Endodermal cell (in vitro differentiated cells): ENCODE measurements at regions not wholly inside any gene's neighbourhood (a gene's known extent, or its start where the extent isn't known, plus 50 kb on each side); places are given as distances from the start of the nearest gene placed in this dataset.

ENCODE experiments used
- DNase-seq: peaks from one replicate; pipeline ENCODE4 v3.0.0-alpha.2; 2017
- H3K27ac ChIP-seq: 2 replicates; pipeline ENCODE4 v1.5.1; 2013; ENCODE audit warnings: mild to moderate bottlenecking, low read depth, low read length, moderate library complexity
- H3K27me3 ChIP-seq: 2 replicates; pipeline ENCODE4 v1.6.1; 2013; ENCODE audit warnings: mild to moderate bottlenecking, low read length, moderate library complexity; ENCODE audit not compliant: insufficient read depth, control insufficient read depth, poor library complexity, severe bottlenecking
- H3K36me3 ChIP-seq: 2 replicates; pipeline ENCODE4 v1.7.0; 2013; ENCODE audit warnings: mild to moderate bottlenecking, low read length, moderate library complexity; ENCODE audit not compliant: control insufficient read depth, insufficient read depth
- H3K4me1 ChIP-seq: one replicate; pipeline ENCODE4 v1.7.0; 2013; ENCODE audit warnings: low read length; ENCODE audit not compliant: control insufficient read depth, insufficient read depth
- H3K4me3 ChIP-seq: 2 replicates; pipeline ENCODE4 v1.5.1; 2013; ENCODE audit warnings: mild to moderate bottlenecking, low read length, moderate library complexity
- H3K9ac ChIP-seq: 2 replicates; pipeline ENCODE4 v1.6.1; 2013; ENCODE audit warnings: mild to moderate bottlenecking, low read length, moderate library complexity; ENCODE audit not compliant: poor library complexity, severe bottlenecking; ENCODE audit errors: extremely low read depth
- H3K9me3 ChIP-seq: 2 replicates; pipeline ENCODE4 v1.6.1; 2013; ENCODE audit warnings: mild to moderate bottlenecking, low read length, moderate library complexity; ENCODE audit not compliant: control insufficient read depth
- H3K27ac Mint-ChIP-seq: 2 replicates; pipeline ENCODE4 v1.8.0; 2020; ENCODE audit warnings: mixed read lengths
- H3K27me3 Mint-ChIP-seq: 2 replicates; pipeline ENCODE4 v1.8.0; 2021; ENCODE audit warnings: mild to moderate bottlenecking, mixed read lengths; ENCODE audit not compliant: insufficient read depth
- H3K36me3 Mint-ChIP-seq: 2 replicates; pipeline ENCODE4 v1.8.0; 2020; ENCODE audit warnings: low read depth, mixed read lengths
- H3K4me1 Mint-ChIP-seq: 2 replicates; pipeline ENCODE4 v1.8.0; 2020; ENCODE audit warnings: mixed read lengths
- H3K4me3 Mint-ChIP-seq: 2 replicates; pipeline ENCODE4 v1.8.0; 2020; ENCODE audit warnings: mild to moderate bottlenecking, moderate library complexity, mixed read lengths
- H3K9me3 Mint-ChIP-seq: 2 replicates; pipeline ENCODE4 v1.8.0; 2020; ENCODE audit warnings: mild to moderate bottlenecking, mixed read lengths
- WGBS, 2 experiments: methylation state at CpG; one replicate each; pipeline versions ENCODE4 v1.1.5 to v1.1.7; 2013; ENCODE audit warnings: missing lambda C conversion rate in 2 of 2, mixed read lengths in 1 of 2; ENCODE audit not compliant: insufficient coverage in 1 of 2, insufficient read length in 1 of 2; 5-methylcytosine and 5-hydroxymethylcytosine counted together
- TF ChIP-seq, protein P1 (sequence below): fragments of 200-600 bp; sonication (generic); conservative IDR thresholded peaks from 2 replicates; pipeline ENCODE4 v1.5.0; 2021; ENCODE audit warnings: antibody characterized with exemption, mild to moderate bottlenecking

DNA sequence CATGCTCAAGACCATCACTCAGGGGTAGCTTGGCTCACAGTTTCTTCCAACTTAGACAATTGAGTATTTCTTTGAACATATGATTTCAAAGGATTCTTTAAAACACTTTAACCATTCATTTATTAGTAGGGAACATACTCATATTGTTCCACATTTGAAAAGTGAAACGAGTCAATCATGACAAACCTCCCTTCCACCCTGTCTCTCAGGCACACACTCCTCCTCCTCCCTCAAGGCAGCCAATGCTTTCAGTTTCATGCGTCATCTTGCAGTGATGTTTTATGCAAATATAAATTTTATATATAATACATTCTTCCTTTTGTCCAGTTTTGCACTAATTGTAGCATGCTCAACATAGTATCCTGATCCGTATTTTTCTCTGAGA is 126.0 kb upstream of the BOD1 start:
- no peak overlapping the region for H3K9ac ChIP-seq
- Mint-ChIP-seq H3K4me1 (peaks cover 34% of the 10 kb centered on the region), H3K4me3 (no peak overlapping the region), H3K36me3 (peaks cover 27% of the 10 kb centered on the region), H3K9me3 (no peaks in the 10 kb centered on the region), H3K27me3 (no peaks in the 10 kb centered on the region), H3K27ac (no peak overlapping the region)
- peaks cover 10% of the 10 kb centered on the region for H3K4me1 ChIP-seq
- DNase-seq: no peak
- H3K27me3 ChIP-seq: no peaks in the 10 kb centered on the region
- TF ChIP-seq, protein P1, sequence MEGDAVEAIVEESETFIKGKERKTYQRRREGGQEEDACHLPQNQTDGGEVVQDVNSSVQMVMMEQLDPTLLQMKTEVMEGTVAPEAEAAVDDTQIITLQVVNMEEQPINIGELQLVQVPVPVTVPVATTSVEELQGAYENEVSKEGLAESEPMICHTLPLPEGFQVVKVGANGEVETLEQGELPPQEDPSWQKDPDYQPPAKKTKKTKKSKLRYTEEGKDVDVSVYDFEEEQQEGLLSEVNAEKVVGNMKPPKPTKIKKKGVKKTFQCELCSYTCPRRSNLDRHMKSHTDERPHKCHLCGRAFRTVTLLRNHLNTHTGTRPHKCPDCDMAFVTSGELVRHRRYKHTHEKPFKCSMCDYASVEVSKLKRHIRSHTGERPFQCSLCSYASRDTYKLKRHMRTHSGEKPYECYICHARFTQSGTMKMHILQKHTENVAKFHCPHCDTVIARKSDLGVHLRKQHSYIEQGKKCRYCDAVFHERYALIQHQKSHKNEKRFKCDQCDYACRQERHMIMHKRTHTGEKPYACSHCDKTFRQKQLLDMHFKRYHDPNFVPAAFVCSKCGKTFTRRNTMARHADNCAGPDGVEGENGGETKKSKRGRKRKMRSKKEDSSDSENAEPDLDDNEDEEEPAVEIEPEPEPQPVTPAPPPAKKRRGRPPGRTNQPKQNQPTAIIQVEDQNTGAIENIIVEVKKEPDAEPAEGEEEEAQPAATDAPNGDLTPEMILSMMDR: no peak
- 83 to 93% methylated on average over 1 to 2 of the region's 3 CpGs for WGBS, 2 experiments
- no peak overlapping the region for H3K27ac ChIP-seq
- peaks cover 7% of the 10 kb centered on the region for H3K9me3 ChIP-seq
- no peak overlapping the region for H3K4me3 ChIP-seq
- peaks cover 17% of the 10 kb centered on the region for H3K36me3 ChIP-seq

DNA sequence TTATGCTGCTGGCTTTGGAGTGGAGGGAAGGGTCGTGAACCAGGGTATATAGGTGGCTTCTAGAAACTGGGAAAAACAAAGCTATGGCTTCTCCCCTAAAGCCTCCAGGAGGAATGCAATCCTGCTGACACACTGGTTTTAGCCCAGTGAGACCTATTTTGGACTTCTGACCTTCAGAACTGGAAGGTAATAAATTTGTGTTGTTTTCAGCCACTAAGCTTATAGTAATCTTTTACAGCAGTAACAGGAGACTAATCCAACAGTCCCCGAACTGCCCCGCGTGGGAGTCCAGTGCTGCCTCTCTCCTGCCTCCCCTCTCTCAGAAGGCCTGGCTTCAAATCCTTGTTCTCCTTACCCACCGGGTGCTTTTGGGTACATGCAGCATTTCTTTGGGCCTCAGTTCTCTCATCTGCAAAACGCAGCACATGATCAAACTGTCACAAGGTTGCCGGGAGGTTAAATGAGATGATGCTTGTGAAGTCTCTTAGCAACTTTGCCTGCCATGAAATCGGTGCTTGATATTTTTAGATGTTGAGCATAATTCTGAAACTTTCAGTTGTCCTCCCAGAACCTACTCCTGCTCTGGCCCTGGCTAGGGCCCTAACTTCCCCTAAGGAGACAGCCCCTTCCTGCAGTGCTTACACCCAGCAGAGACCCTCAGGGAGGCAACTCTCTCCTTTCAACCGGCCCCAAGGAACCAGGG is 127.3 kb upstream of the BOD1 start:
- Histone ChIP-seq H3K27ac (no peak overlapping the region), H3K9ac (peak overlapping the region; percentile 76), H3K27me3 (no peaks in the 10 kb centered on the region), H3K4me3 (peak overlapping the region; percentile 72), H3K4me1 (peaks cover 10% of the 10 kb centered on the region), H3K36me3 (peaks cover 17% of the 10 kb centered on the region), H3K9me3 (peaks cover 7% of the 10 kb centered on the region)
- Mint-ChIP-seq H3K27me3 (no peaks in the 10 kb centered on the region), H3K4me1 (peaks cover 43% of the 10 kb centered on the region), H3K27ac (peak overlapping the region; percentile 77), H3K9me3 (no peaks in the 10 kb centered on the region), H3K36me3 (peaks cover 18% of the 10 kb centered on the region), H3K4me3 (peak overlapping the region; percentile 51)
- 78 to 91% methylated on average over 6 to 9 of the region's 9 CpGs for WGBS, 2 experiments
- no peak for DNase-seq
- TF ChIP-seq, protein P1: no peak

DNA sequence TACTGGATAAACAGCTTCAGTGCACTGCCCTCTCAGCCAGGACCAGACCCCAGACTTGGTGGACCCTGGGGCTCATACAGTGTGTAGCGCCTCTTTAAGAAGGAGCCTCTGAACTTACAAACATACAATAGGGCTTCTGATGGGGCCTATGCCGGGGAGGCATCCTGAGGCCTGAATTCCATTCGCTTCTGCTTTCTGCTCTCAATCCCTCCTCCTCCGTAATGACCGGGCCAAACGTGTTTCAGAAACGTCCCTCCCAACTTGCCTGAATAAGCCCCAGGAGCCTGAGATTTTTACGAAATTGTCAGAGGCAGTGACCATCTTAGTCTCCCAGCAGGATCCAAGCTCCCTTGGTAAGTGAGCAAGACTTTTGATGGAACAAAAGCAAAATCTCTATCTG is 128.1 kb upstream of the BOD1 start:
- Mint-ChIP-seq H3K36me3 (peaks cover 13% of the 10 kb centered on the region), H3K4me1 (peaks cover 44% of the 10 kb centered on the region), H3K9me3 (no peaks in the 10 kb centered on the region), H3K4me3 (peak overlapping the region; percentile 51), H3K27ac (peak overlapping the region; percentile 77), H3K27me3 (no peaks in the 10 kb centered on the region)
- Histone ChIP-seq H3K9me3 (peaks cover 7% of the 10 kb centered on the region), H3K27me3 (no peaks in the 10 kb centered on the region), H3K4me1 (peaks cover 10% of the 10 kb centered on the region), H3K9ac (peak overlapping the region; percentile 76), H3K27ac (no peak overlapping the region), H3K4me3 (peak overlapping the region; percentile 72), H3K36me3 (peaks cover 14% of the 10 kb centered on the region)
- TF ChIP-seq, protein P1: no peak
- peak; percentile 68 for DNase-seq
- 45 to 47% methylated on average over 8 of the region's 8 CpGs for WGBS, 2 experiments
